DOHH2 (cell line): ENCODE measurements at regions not wholly inside any gene's neighbourhood (a gene's known extent, or its start where the extent isn't known, plus 50 kb on each side); places are given as distances from the start of the nearest gene placed in this dataset.

ENCODE experiments used
- H3F3A ChIP-seq: fragments of 200-600 bp; sonication (generic), shearing (Covaris generic); 2 replicates; pipeline ENCODE4 v1.6.0; 2016; ENCODE audit warnings: antibody characterized with exemption, mild to moderate bottlenecking; ENCODE audit not compliant: control insufficient read depth, insufficient read depth
- H3K27ac ChIP-seq: fragments of 200-600 bp; sonication (generic); 2 replicates; pipeline ENCODE4 v1.5.1; 2014; ENCODE audit warnings: low read depth, mild to moderate bottlenecking, low read length, moderate library complexity
- H3K27me3 ChIP-seq: fragments of 200-600 bp; sonication (generic); 2 replicates; pipeline ENCODE4 v1.6.1; 2014; ENCODE audit warnings: mild to moderate bottlenecking, low read length, mixed read lengths; ENCODE audit not compliant: control insufficient read depth
- H3K36me3 ChIP-seq: fragments of 200-600 bp; sonication (generic); 2 replicates; pipeline ENCODE4 v1.6.1; 2014; ENCODE audit warnings: mild to moderate bottlenecking, low read length, moderate library complexity, mixed read lengths; ENCODE audit not compliant: control insufficient read depth
- H3K4me1 ChIP-seq: fragments of 200-600 bp; sonication (generic); 2 replicates; pipeline ENCODE4 v1.6.1; 2014; ENCODE audit warnings: mild to moderate bottlenecking, low read length, mixed read lengths; ENCODE audit not compliant: control insufficient read depth
- H3K4me2 ChIP-seq: fragments of 200-600 bp; sonication (generic); 2 replicates; pipeline ENCODE4 v1.6.0; 2014; ENCODE audit warnings: mild to moderate bottlenecking, low read length, moderate library complexity
- H3K4me3 ChIP-seq: fragments of 200-600 bp; sonication (generic); 2 replicates; pipeline ENCODE4 v1.5.1; 2014; ENCODE audit warnings: mild to moderate bottlenecking, low read length, mixed read lengths
- H3K79me2 ChIP-seq: fragments of 200-600 bp; sonication (generic); 2 replicates; pipeline ENCODE4 v1.6.1; 2014; ENCODE audit warnings: mild to moderate bottlenecking, low read length, mixed read lengths; ENCODE audit not compliant: control insufficient read depth
- H3K9me2 ChIP-seq: fragments of 200-600 bp; sonication (generic); replicated peaks from 2 replicates; pipeline ENCODE4 v1.6.1; 2014; ENCODE audit warnings: mild to moderate bottlenecking, low read length, mixed read lengths; ENCODE audit not compliant: control insufficient read depth
- H3K9me3 ChIP-seq: fragments of 200-600 bp; sonication (generic); 2 replicates; pipeline ENCODE4 v1.6.1; 2014; ENCODE audit warnings: antibody characterized with exemption, low read length, mixed read lengths; ENCODE audit not compliant: control insufficient read depth, insufficient read depth
- H4K20me1 ChIP-seq: fragments of 200-600 bp; sonication (generic); 2 replicates; pipeline ENCODE4 v1.6.0; 2014; ENCODE audit warnings: low read depth, mild to moderate bottlenecking, antibody characterized with exemption, low read length, moderate library complexity; ENCODE audit not compliant: control insufficient read depth, insufficient read depth
- CTCF ChIP-seq: fragments of 200-600 bp; sonication (generic); IDR thresholded peaks from one replicate; pipeline ENCODE4 v1.5.1; 2014; ENCODE audit warnings: antibody characterized with exemption, mild to moderate bottlenecking, low read depth, low read length; ENCODE audit not compliant: poor library complexity, severe bottlenecking
- EZH2phosphoT487 ChIP-seq: fragments of 200-600 bp; sonication (generic); IDR thresholded peaks from 2 replicates; pipeline ENCODE4 v1.6.1; 2017; ENCODE audit warnings: borderline replicate concordance, mild to moderate bottlenecking, antibody characterized with exemption, low read length, moderate library complexity, mixed read lengths

- TF ChIP-seq EZH2phosphoT487 (no peak), CTCF (no peak)
- Histone ChIP-seq H3K9me3 (no peaks in the 10 kb centered on the region), H3K9me2 (no peaks in the 10 kb centered on the region), H3K4me1 (no peaks in the 10 kb centered on the region), H3K4me3 (no peak overlapping the region), H3K36me3 (no peaks in the 10 kb centered on the region), H3K79me2 (no peaks in the 10 kb centered on the region), H3K27me3 (no peaks in the 10 kb centered on the region), H3K27ac (no peak overlapping the region), H4K20me1 (no peaks in the 10 kb centered on the region), H3F3A (no peaks in the 10 kb centered on the region), H3K4me2 (no peak overlapping the region)
These were observed 275.0 kb downstream of the ANTXR2 start for GRCh38 chr4:79798047-79798446.

GRCh38 chr4:79796948-79797347, 276.1 kb downstream of the ANTXR2 start:
- no peaks in the 10 kb centered on the region for H3K4me1 ChIP-seq
- no peak overlapping the region for H3K27ac ChIP-seq
- no peaks in the 10 kb centered on the region for H3F3A ChIP-seq
- H3K79me2 ChIP-seq = no peaks in the 10 kb centered on the region
- no peak overlapping the region for H3K4me3 ChIP-seq
- H3K36me3 ChIP-seq = no peaks in the 10 kb centered on the region
- H3K27me3 ChIP-seq = no peaks in the 10 kb centered on the region
- H4K20me1 ChIP-seq = no peaks in the 10 kb centered on the region
- no peak overlapping the region for H3K4me2 ChIP-seq
- no peaks in the 10 kb centered on the region for H3K9me3 ChIP-seq
- no peaks in the 10 kb centered on the region for H3K9me2 ChIP-seq
- TF ChIP-seq EZH2phosphoT487 (no peak), CTCF (no peak)

- Histone ChIP-seq H3K4me2 (no peak overlapping the region), H3K27ac (no peak overlapping the region), H3K9me2 (no peaks in the 10 kb centered on the region), H3K27me3 (no peaks in the 10 kb centered on the region), H3K4me1 (no peaks in the 10 kb centered on the region), H3K4me3 (no peak overlapping the region), H4K20me1 (no peaks in the 10 kb centered on the region), H3K36me3 (no peaks in the 10 kb centered on the region), H3K9me3 (peaks cover 20% of the 10 kb centered on the region), H3K79me2 (no peaks in the 10 kb centered on the region), H3F3A (no peaks in the 10 kb centered on the region)
- no peak for TF ChIP-seq CTCF
- no peak for TF ChIP-seq EZH2phosphoT487
These were observed 284.1 kb downstream of the ANTXR2 start for GRCh38 chr4:79788884-79789283.

GRCh38 chr4:79780129-79780528, 292.9 kb downstream of the ANTXR2 start:
- Histone ChIP-seq H3K4me1 (no peaks in the 10 kb centered on the region), H3K4me2 (no peak overlapping the region), H3K27ac (no peak overlapping the region), H3K79me2 (no peaks in the 10 kb centered on the region), H3K4me3 (no peak overlapping the region), H3K36me3 (no peaks in the 10 kb centered on the region), H3F3A (no peaks in the 10 kb centered on the region), H3K9me2 (no peaks in the 10 kb centered on the region), H4K20me1 (no peaks in the 10 kb centered on the region), H3K9me3 (no peaks in the 10 kb centered on the region), H3K27me3 (no peaks in the 10 kb centered on the region)
- TF ChIP-seq CTCF = no peak
- TF ChIP-seq EZH2phosphoT487 = no peak
